Ovary (tissue), 7 donors: ENCODE measurements at regions not wholly inside any gene's neighbourhood (a gene's known extent, or its start where the extent isn't known, plus 50 kb on each side); places are given as distances from the start of the nearest gene placed in this dataset.
"Not testable (repeated sequence)": the region's sequence is repeated elsewhere in the genome, so short reads cannot be mapped to it uniquely, and the experiment has no call there.

Experiments used
- DNase-seq, 5 donors: peaks; one replicate each; pipeline ENCODE4 v3.0.0-alpha.2; 2019 to 2020
- H3K27ac ChIP-seq, 2 donors: fragments of 200-600 bp; one replicate each; pipeline versions ENCODE4 v1.5.1 to v1.8.0; 2019 to 2022
- H3K27me3 ChIP-seq: fragments of 200-600 bp; one replicate; pipeline ENCODE4 v1.8.0; 2022
- H3K36me3 ChIP-seq: fragments of 200-600 bp; sonication (generic); one replicate; pipeline ENCODE4 v1.5.1; 2019
- H3K4me1 ChIP-seq: one replicate; pipeline ENCODE4 v1.8.1; 2013; ENCODE audit warnings: mild to moderate bottlenecking, moderate library complexity; ENCODE audit not compliant: insufficient read depth
- H3K4me3 ChIP-seq: fragments of 200-600 bp; sonication (generic); one replicate; pipeline ENCODE4 v1.5.1; 2017
- H3K9me3 ChIP-seq, 2 donors: fragments of 200-600 bp in 1 of 2; sonication (generic) in 1 of 2; one replicate each; pipeline versions ENCODE4 v1.5.1 to v1.8.1; 2013 to 2019; ENCODE audit warnings: mild to moderate bottlenecking in 1 of 2, moderate library complexity in 1 of 2
- EP300 ChIP-seq: sonication (generic); formaldehyde crosslinking; IDR thresholded peaks from one replicate; pipeline ENCODE4 v1.6.1; 2017; ENCODE audit warnings: antibody characterized with exemption
- POLR2A ChIP-seq: fragments of 450-650 bp; IDR thresholded peaks from one replicate; pipeline ENCODE4 v1.6.1; 2017; ENCODE audit warnings: antibody characterized with exemption, mild to moderate bottlenecking, moderate library complexity
- WGBS, 3 donors: extraction: QIAGEN DNeasy Blood & Tissue Kit in 1 of 3; methylation state at CpG; one replicate each; pipeline versions ENCODE4 v1.1.5 to v1.1.7; 2013 to 2017; 5-methylcytosine and 5-hydroxymethylcytosine counted together
- intact Hi-C, 4 donors: fragments of 100-400 bp; cut with DNase I; formaldehyde crosslinking; loops; one replicate each; pipeline versions ENCODE4 v1.11.0 to v1.15.1; 2022 to 2023
- TF ChIP-seq, protein P1 (sequence below), 3 donors: fragments of 450-650 bp in 2 of 3; fragments of 200-600 bp in 1 of 3; IDR thresholded peaks; one replicate each; pipeline versions ENCODE4 v1.5.1 to v1.8.0; 2016 to 2022; ENCODE audit warnings: antibody characterized with exemption in 3 of 3, mild to moderate bottlenecking in 1 of 3
- donor health status: DM: no; HTN: no; CAD: no; lungs with moderate emphysema.
- donor health status: DM: no; HTN: no; CAD: no.
- donor health status: Bipolar disorder and iron deficiency.
- donor health status: DM: no; HTN: no; CAD: no.
- donor health status: DM: yes; HTN: yes; CAD: no.

DNA sequence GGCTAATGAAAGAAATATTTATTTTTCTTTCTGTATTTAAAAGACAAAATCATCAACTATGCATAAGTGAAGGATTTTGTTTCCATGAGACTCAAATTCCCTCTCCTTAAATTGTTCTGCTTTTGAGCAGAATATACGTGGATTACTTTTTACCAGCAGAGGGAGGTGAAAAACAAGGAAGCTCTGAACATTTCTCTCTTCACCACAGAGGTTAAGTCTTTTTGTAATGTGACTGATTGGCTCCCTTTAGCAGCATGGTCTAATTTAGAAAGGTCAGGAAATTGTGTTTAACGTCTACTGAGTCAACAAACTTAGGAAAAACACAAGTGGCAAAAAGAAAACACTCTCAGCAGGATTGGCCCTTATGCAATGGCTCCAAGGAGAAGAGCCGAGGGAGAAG, 55.1 kb upstream of the F9 start:
- 38 to 45% (median 41%) methylated on average over 3 of the region's 3 CpGs for WGBS, 3 donors

GRCh38 chrX:139461945-139462344, 68.6 kb upstream of the F9 start:
- H3K4me1 ChIP-seq, H3K9me3 ChIP-seq, H3K36me3 ChIP-seq, DNase-seq, H3K27me3 ChIP-seq, H3K27ac ChIP-seq, H3K4me3 ChIP-seq, intact Hi-C loops: not testable (repeated sequence)
- 68 to 74% (median 72%) methylated on average over 1 of the region's 1 CpG for WGBS, 3 donors

More for the DNA sequence above, 55.1 kb upstream of the F9 start:
- no peak overlapping the region for H3K27ac ChIP-seq
- H3K27me3 ChIP-seq: no peaks in the 10 kb centered on the region
- no peak for DNase-seq
- H3K36me3 ChIP-seq: no peaks in the 10 kb centered on the region
- no peaks in the 10 kb centered on the region for H3K4me1 ChIP-seq
- no peaks in the 10 kb centered on the region for H3K9me3 ChIP-seq
- no peak overlapping the region for H3K4me3 ChIP-seq
- intact Hi-C loops: no loop called here
- TF ChIP-seq POLR2A: no peak
- TF ChIP-seq, protein P1, sequence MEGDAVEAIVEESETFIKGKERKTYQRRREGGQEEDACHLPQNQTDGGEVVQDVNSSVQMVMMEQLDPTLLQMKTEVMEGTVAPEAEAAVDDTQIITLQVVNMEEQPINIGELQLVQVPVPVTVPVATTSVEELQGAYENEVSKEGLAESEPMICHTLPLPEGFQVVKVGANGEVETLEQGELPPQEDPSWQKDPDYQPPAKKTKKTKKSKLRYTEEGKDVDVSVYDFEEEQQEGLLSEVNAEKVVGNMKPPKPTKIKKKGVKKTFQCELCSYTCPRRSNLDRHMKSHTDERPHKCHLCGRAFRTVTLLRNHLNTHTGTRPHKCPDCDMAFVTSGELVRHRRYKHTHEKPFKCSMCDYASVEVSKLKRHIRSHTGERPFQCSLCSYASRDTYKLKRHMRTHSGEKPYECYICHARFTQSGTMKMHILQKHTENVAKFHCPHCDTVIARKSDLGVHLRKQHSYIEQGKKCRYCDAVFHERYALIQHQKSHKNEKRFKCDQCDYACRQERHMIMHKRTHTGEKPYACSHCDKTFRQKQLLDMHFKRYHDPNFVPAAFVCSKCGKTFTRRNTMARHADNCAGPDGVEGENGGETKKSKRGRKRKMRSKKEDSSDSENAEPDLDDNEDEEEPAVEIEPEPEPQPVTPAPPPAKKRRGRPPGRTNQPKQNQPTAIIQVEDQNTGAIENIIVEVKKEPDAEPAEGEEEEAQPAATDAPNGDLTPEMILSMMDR (IDR thresholded peaks at IDR 0.05): no peak
- TF ChIP-seq EP300: no peak

GRCh38 chrX:139454743-139455142, 75.8 kb upstream of the F9 start:
- Histone ChIP-seq H3K4me1 (no peaks in the 10 kb centered on the region), H3K4me3 (no peak overlapping the region), H3K27ac (no peak overlapping the region), H3K27me3 (no peaks in the 10 kb centered on the region), H3K9me3 (no peaks in the 10 kb centered on the region), H3K36me3 (no peaks in the 10 kb centered on the region)
- DNase-seq: no peak
- 38 to 50% (median 38%) methylated on average over 1 of the region's 1 CpG for WGBS, 3 donors
- intact Hi-C loops: no loop called here
- no peak for TF ChIP-seq POLR2A
- TF ChIP-seq, protein P1 (IDR thresholded peaks at IDR 0.05): no peak
- TF ChIP-seq EP300: no peak

- no peak for DNase-seq
- H3K4me3 ChIP-seq: no peak overlapping the region
- WGBS, 3 donors: 26 to 52% (median 31%) methylated on average over 2 of the region's 2 CpGs
These were observed 81.5 kb upstream of the F9 start for GRCh38 chrX:139448996-139449395.

DNA sequence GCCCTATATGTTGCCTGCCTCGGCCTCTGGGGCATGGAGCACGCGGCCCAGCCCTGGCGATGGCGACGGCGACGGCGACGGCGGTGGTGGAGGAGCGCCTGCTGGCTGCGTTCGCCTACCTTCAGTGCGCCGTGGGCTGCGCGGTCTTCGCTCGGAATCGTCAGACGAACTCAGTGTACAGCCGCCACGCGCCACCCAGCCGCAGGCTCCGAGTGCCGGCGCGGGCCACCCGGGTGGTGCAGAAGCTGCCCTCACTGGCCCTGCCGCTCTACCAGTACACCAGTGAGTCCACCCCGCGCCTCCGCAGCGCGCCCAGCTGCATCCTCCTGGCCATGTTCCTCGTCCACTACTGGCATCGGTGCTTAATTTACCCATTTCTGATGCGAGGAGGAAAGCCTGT, 83.7 kb upstream of the F9 start:
- Histone ChIP-seq H3K27ac (no peak overlapping the region), H3K9me3 (no peaks in the 10 kb centered on the region), H3K4me1 (no peaks in the 10 kb centered on the region), H3K4me3 (no peak overlapping the region), H3K27me3 (no peaks in the 10 kb centered on the region), H3K36me3 (no peaks in the 10 kb centered on the region)
- TF ChIP-seq POLR2A (no peak), EP300 (no peak)
- TF ChIP-seq, protein P1 (IDR thresholded peaks at IDR 0.05): no peak
- no peak for DNase-seq
- 93 to 95% (median 93%) methylated on average over 40 of the region's 40 CpGs for WGBS, 3 donors
- intact Hi-C loops: no loop called here

More at GRCh38 chrX:139448996-139449395, 81.5 kb upstream of the F9 start:
- Histone ChIP-seq H3K36me3 (no peaks in the 10 kb centered on the region), H3K4me1 (no peaks in the 10 kb centered on the region), H3K27ac (no peak overlapping the region), H3K9me3 (no peaks in the 10 kb centered on the region), H3K27me3 (no peaks in the 10 kb centered on the region)
- TF ChIP-seq EP300: no peak
- no peak for TF ChIP-seq POLR2A
- TF ChIP-seq, protein P1 (IDR thresholded peaks at IDR 0.05): no peak
- intact Hi-C loops: no loop called here
